ENCODE measurements at regions not wholly inside any gene's neighbourhood (a gene's known extent, or its start where the extent isn't known, plus 50 kb on each side); places are given as distances from the start of the nearest gene placed in this dataset.
A peak's percentile ranks its signal among the peaks of the same experiment; 100 is the strongest.

- Histone ChIP-seq H3K4me1 (ENCODE audit: control insufficient read depth, extremely low read depth, insufficient read depth, low read length) (no peaks in the 10 kb centered on the region), H3K4me2 (ENCODE audit: extremely low read depth, insufficient read depth, low read length) (no peak overlapping the region), H3K27ac (ENCODE audit: insufficient read depth, low read length) (no peak overlapping the region), H3K9me3 (ENCODE audit: control insufficient read depth, insufficient read depth, low read depth, low read length) (no peaks in the 10 kb centered on the region), H3K79me2 (ENCODE audit: control insufficient read depth, insufficient read depth, low read length) (no peaks in the 10 kb centered on the region), H2AFZ (ENCODE audit: low read length) (no peak overlapping the region), H3K9ac (ENCODE audit: insufficient read depth, low read length) (no peak overlapping the region), H4K20me1 (ENCODE audit: control insufficient read depth, extremely low read depth, insufficient read depth, low read length) (no peaks in the 10 kb centered on the region), H3K27me3 (ENCODE audit: control insufficient read depth, insufficient read depth, low read length) (no peaks in the 10 kb centered on the region), H3K36me3 (ENCODE audit: control insufficient read depth, insufficient read depth, low read length) (no peaks in the 10 kb centered on the region), H3K4me3 (replicated peaks in 1 of 4; ENCODE audit: control extremely low read depth in 1 of 4, insufficient read depth in 1 of 4, low read depth in 3 of 4, low read length in 4 of 4) (no peak overlapping the region)
- DNase-seq (ENCODE audit: low read depth in 2 of 2) = no peak
- peak in 1 of 2 donors; percentile 11 for TF ChIP-seq CTCF (conservative IDR thresholded peaks at IDR 0.05 in 1 of 2, IDR thresholded peaks at IDR 0.05 in 1 of 2; ENCODE audit: low read depth in 1 of 2, low read length in 2 of 2)
- TF ChIP-seq EZH2 (IDR thresholded peaks at IDR 0.05; ENCODE audit: low read length, missing control alignments) = no peak
These were observed 335.7 kb upstream of the FSTL5 start for GRCh38 chr4:162499478-162499877.

- H3K9me3 ChIP-seq (ENCODE audit: control insufficient read depth, insufficient read depth, low read depth, low read length) = no peaks in the 10 kb centered on the region
- H3K4me1 ChIP-seq (ENCODE audit: control insufficient read depth, extremely low read depth, insufficient read depth, low read length) = no peaks in the 10 kb centered on the region
- H3K9ac ChIP-seq (ENCODE audit: insufficient read depth, low read length) = no peak overlapping the region
- H3K79me2 ChIP-seq (ENCODE audit: control insufficient read depth, insufficient read depth, low read length) = no peaks in the 10 kb centered on the region
- H4K20me1 ChIP-seq (ENCODE audit: control insufficient read depth, extremely low read depth, insufficient read depth, low read length) = no peaks in the 10 kb centered on the region
- H3K27ac ChIP-seq (ENCODE audit: insufficient read depth, low read length) = no peak overlapping the region
- no peak overlapping the region for H3K4me3 ChIP-seq (replicated peaks in 1 of 4; ENCODE audit: control extremely low read depth in 1 of 4, insufficient read depth in 1 of 4, low read depth in 3 of 4, low read length in 4 of 4)
- no peaks in the 10 kb centered on the region for H3K27me3 ChIP-seq (ENCODE audit: control insufficient read depth, insufficient read depth, low read length)
- no peak for TF ChIP-seq CTCF (conservative IDR thresholded peaks at IDR 0.05 in 1 of 2, IDR thresholded peaks at IDR 0.05 in 1 of 2; ENCODE audit: low read depth in 1 of 2, low read length in 2 of 2)
- TF ChIP-seq EZH2 (IDR thresholded peaks at IDR 0.05; ENCODE audit: low read length, missing control alignments) = no peak
- H2AFZ ChIP-seq (ENCODE audit: low read length) = no peak overlapping the region
- H3K4me2 ChIP-seq (ENCODE audit: extremely low read depth, insufficient read depth, low read length) = no peak overlapping the region
- DNase-seq (ENCODE audit: low read depth in 2 of 2) = no peak
- no peaks in the 10 kb centered on the region for H3K36me3 ChIP-seq (ENCODE audit: control insufficient read depth, insufficient read depth, low read length)
These were observed 334.4 kb upstream of the FSTL5 start for GRCh38 chr4:162498168-162498567.

- H3K4me1 ChIP-seq (ENCODE audit: control insufficient read depth, extremely low read depth, insufficient read depth, low read length) = no peaks in the 10 kb centered on the region
- no peak overlapping the region for H3K9ac ChIP-seq (ENCODE audit: insufficient read depth, low read length)
- H3K27me3 ChIP-seq (ENCODE audit: control insufficient read depth, insufficient read depth, low read length) = no peaks in the 10 kb centered on the region
- no peak overlapping the region for H3K4me3 ChIP-seq (replicated peaks in 1 of 4; ENCODE audit: control extremely low read depth in 1 of 4, insufficient read depth in 1 of 4, low read depth in 3 of 4, low read length in 4 of 4)
- H3K9me3 ChIP-seq (ENCODE audit: control insufficient read depth, insufficient read depth, low read depth, low read length) = no peaks in the 10 kb centered on the region
- H2AFZ ChIP-seq (ENCODE audit: low read length) = no peak overlapping the region
- H4K20me1 ChIP-seq (ENCODE audit: control insufficient read depth, extremely low read depth, insufficient read depth, low read length) = no peaks in the 10 kb centered on the region
- no peak overlapping the region for H3K4me2 ChIP-seq (ENCODE audit: extremely low read depth, insufficient read depth, low read length)
- peak; percentile 29 to 63 for DNase-seq (ENCODE audit: low read depth in 2 of 2)
- H3K79me2 ChIP-seq (ENCODE audit: control insufficient read depth, insufficient read depth, low read length) = no peaks in the 10 kb centered on the region
- peak; percentile 71 to 79 for TF ChIP-seq CTCF (conservative IDR thresholded peaks at IDR 0.05 in 1 of 2, IDR thresholded peaks at IDR 0.05 in 1 of 2; ENCODE audit: low read depth in 1 of 2, low read length in 2 of 2)
- TF ChIP-seq EZH2 (IDR thresholded peaks at IDR 0.05; ENCODE audit: low read length, missing control alignments) = no peak
- H3K36me3 ChIP-seq (ENCODE audit: control insufficient read depth, insufficient read depth, low read length) = no peaks in the 10 kb centered on the region
- H3K27ac ChIP-seq (ENCODE audit: insufficient read depth, low read length) = no peak overlapping the region
These were observed 333.9 kb upstream of the FSTL5 start for GRCh38 chr4:162497564-162498167.
